ENCODE measurements at regions not wholly inside any gene's neighbourhood (a gene's known extent, or its start where the extent isn't known, plus 50 kb on each side); places are given as distances from the start of the nearest gene placed in this dataset.

DNA sequence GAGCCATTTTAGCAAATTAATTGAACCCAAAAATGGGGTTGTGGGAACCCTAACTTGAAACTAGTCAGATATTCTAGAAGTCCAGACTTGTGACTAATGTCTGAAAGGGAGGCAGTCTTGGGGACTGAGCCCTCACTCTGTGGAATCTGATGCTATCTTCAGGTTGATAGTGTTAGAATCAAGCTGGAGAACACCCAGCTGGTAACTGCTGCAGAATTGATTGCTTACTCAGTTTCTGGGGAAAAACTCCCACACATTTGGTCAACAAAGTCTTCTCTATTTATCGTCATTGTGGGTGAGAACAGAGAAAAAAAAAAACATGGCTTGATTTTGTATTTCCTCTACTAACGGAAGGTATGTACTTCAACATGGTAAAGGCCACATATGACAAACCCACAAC, 1925.8 kb upstream of the CELF4 start:
- TF ChIP-seq, protein P1, sequence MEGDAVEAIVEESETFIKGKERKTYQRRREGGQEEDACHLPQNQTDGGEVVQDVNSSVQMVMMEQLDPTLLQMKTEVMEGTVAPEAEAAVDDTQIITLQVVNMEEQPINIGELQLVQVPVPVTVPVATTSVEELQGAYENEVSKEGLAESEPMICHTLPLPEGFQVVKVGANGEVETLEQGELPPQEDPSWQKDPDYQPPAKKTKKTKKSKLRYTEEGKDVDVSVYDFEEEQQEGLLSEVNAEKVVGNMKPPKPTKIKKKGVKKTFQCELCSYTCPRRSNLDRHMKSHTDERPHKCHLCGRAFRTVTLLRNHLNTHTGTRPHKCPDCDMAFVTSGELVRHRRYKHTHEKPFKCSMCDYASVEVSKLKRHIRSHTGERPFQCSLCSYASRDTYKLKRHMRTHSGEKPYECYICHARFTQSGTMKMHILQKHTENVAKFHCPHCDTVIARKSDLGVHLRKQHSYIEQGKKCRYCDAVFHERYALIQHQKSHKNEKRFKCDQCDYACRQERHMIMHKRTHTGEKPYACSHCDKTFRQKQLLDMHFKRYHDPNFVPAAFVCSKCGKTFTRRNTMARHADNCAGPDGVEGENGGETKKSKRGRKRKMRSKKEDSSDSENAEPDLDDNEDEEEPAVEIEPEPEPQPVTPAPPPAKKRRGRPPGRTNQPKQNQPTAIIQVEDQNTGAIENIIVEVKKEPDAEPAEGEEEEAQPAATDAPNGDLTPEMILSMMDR (conservative IDR thresholded peaks at IDR 0.05; ENCODE audit: low read depth, low read length) = no peak
- TF ChIP-seq EZH2phosphoT487 (IDR thresholded peaks at IDR 0.05; ENCODE audit: borderline replicate concordance, low read length) (no peak), EZH2 (IDR thresholded peaks at IDR 0.05; ENCODE audit: low read length, unreplicated experiment) (no peak)
